H1 (cell line): ENCODE measurements at regions not wholly inside any gene's neighbourhood (a gene's known extent, or its start where the extent isn't known, plus 50 kb on each side); places are given as distances from the start of the nearest gene placed in this dataset.

Source experiments
- CTCF ChIA-PET: fragments of 300-600 bp; sonication (Branson Sonifier 250); formaldehyde crosslinking; loops from one replicate; lab custom pipeline; 2021; ENCODE audit not compliant: partially characterized antibody; lab: Charles Lee
- POLR2A ChIA-PET: fragments of 300-600 bp; sonication (Branson Sonifier 250); formaldehyde crosslinking; loops from one replicate; lab custom pipeline; 2021; ENCODE audit warnings: inconsistent platforms; ENCODE audit not compliant: partially characterized antibody; lab: Charles Lee
- DNase-seq, 2 experiments: peaks; one replicate each; pipeline versions ENCODE4 v3.0.0 to v3.0.0-alpha.2; 2010 to 2022; ENCODE audit warnings: low spot score in 2 of 2, low read depth in 1 of 2, mixed read lengths in 1 of 2
- FAIRE-seq: peaks from 2 replicates; lab custom pipeline; 2011; peaks lifted over from hg19 to GRCh38; lab: Jason Lieb, UNC
- H2AFZ ChIP-seq: 2 replicates; pipeline ENCODE4 v1.8.1; 2012; ENCODE audit warnings: low read length, inconsistent platforms
- H2AK5ac ChIP-seq: 2 replicates; pipeline ENCODE4 v1.6.1; 2013; ENCODE audit warnings: low read depth, low read length
- H2BK120ac ChIP-seq: replicated peaks from 2 replicates; pipeline ENCODE3; 2013; ENCODE audit warnings: low read depth, low read length, inconsistent platforms
- H2BK12ac ChIP-seq: 2 replicates; pipeline ENCODE4 v1.6.1; 2013; ENCODE audit warnings: low read depth, low read length
- H2BK15ac ChIP-seq: 2 replicates; pipeline ENCODE4 v1.6.1; 2013; ENCODE audit warnings: low read length
- H2BK20ac ChIP-seq: 2 replicates; pipeline ENCODE4 v1.6.1; 2013; ENCODE audit warnings: low read length
- H2BK5ac ChIP-seq: 2 replicates; pipeline ENCODE4 v1.6.1; 2013; ENCODE audit warnings: low read depth, low read length
- H3K14ac ChIP-seq: 2 replicates; pipeline ENCODE4 v1.6.1; 2013; ENCODE audit warnings: inconsistent platforms; ENCODE audit not compliant: insufficient read length
- H3K18ac ChIP-seq: 2 replicates; pipeline ENCODE4 v1.6.1; 2013; ENCODE audit warnings: low read length; ENCODE audit errors: extremely low read depth
- H3K23ac ChIP-seq: 2 replicates; pipeline ENCODE4 v1.6.1; 2013; ENCODE audit warnings: inconsistent platforms; ENCODE audit not compliant: insufficient read length
- H3K23me2 ChIP-seq: 2 replicates; pipeline ENCODE4 v1.6.1; 2013; ENCODE audit warnings: low read depth, low read length
- H3K27ac ChIP-seq: 2 replicates; pipeline ENCODE4 v1.6.1; 2011; ENCODE audit warnings: low read depth, low read length, inconsistent platforms
- H3K27me3 ChIP-seq, 4 experiments: replicated peaks in 1 of 4; 1 replicate in 1 of 4; 2 replicates in 3 of 4; pipeline versions ENCODE4 v1.6.1 to v1.8.1; 2011 to 2013; ENCODE audit warnings: low read length in 3 of 4, mild to moderate bottlenecking in 3 of 4, inconsistent platforms in 2 of 4, mixed read lengths in 2 of 4, moderate library complexity in 1 of 4; ENCODE audit not compliant: control insufficient read depth in 3 of 4, insufficient read depth in 3 of 4; ENCODE audit errors: extremely low read depth in 1 of 4
- H3K36me3 ChIP-seq, 4 experiments: 2 replicates each; pipeline versions ENCODE4 v1.6.1 to v1.8.1; 2011 to 2013; ENCODE audit warnings: mild to moderate bottlenecking in 4 of 4, low read length in 3 of 4, moderate library complexity in 2 of 4, control low read depth in 1 of 4, inconsistent platforms in 1 of 4; ENCODE audit not compliant: insufficient read depth in 4 of 4, control insufficient read depth in 2 of 4
- H3K4ac ChIP-seq: replicated peaks from 2 replicates; pipeline ENCODE3; 2013; ENCODE audit warnings: low read length, low read depth, mixed read lengths, inconsistent platforms; ENCODE audit not compliant: insufficient read length
- H3K4me1 ChIP-seq, 4 experiments: replicated peaks in 1 of 4; 1 replicate in 1 of 4; 2 replicates in 3 of 4; pipeline versions ENCODE4 v1.6.1 to v1.8.1; 2011 to 2013; ENCODE audit warnings: low read length in 3 of 4, inconsistent platforms in 2 of 4, mixed read lengths in 1 of 4; ENCODE audit not compliant: insufficient read depth in 4 of 4, control insufficient read depth in 3 of 4
- H3K4me2 ChIP-seq, 2 experiments: 2 replicates each; pipeline versions ENCODE4 v1.6.1 to v1.8.1; 2011 to 2013; ENCODE audit warnings: low read depth in 2 of 2, low read length in 2 of 2, control low read depth in 1 of 2, inconsistent platforms in 1 of 2, mild to moderate bottlenecking in 1 of 2; ENCODE audit not compliant: insufficient read depth in 1 of 2
- H3K4me3 ChIP-seq, 4 experiments: fragments of 200-600, 300-600 bp in 1 of 4; sonication (generic), shearing (Covaris generic), sonication (Bioruptor Twin) in 1 of 4; 2 replicates each; pipeline versions ENCODE4 v1.5.1 to v1.8.1; 2011 to 2016; ENCODE audit warnings: low read length in 4 of 4, low read depth in 3 of 4, control low read depth in 2 of 4, inconsistent platforms in 2 of 4, mild to moderate bottlenecking in 2 of 4, mixed read lengths in 1 of 4, moderate library complexity in 1 of 4; ENCODE audit not compliant: insufficient read depth in 2 of 4; ENCODE audit errors: extremely low read depth in 1 of 4
- H3K56ac ChIP-seq: replicated peaks from 2 replicates; pipeline ENCODE3; 2013; ENCODE audit warnings: low read depth, mild to moderate bottlenecking, mixed read lengths, low read length, inconsistent platforms; ENCODE audit not compliant: insufficient read length
- H3K79me1 ChIP-seq: 2 replicates; pipeline ENCODE4 v1.6.1; 2013; ENCODE audit warnings: low read depth, low read length, control low read depth
- H3K79me2 ChIP-seq, 2 experiments: 2 replicates each; pipeline versions ENCODE4 v1.6.1 to v1.8.1; 2012 to 2013; ENCODE audit warnings: low read length in 2 of 2, mild to moderate bottlenecking in 2 of 2, inconsistent platforms in 1 of 2; ENCODE audit not compliant: insufficient read depth in 2 of 2, control insufficient read depth in 1 of 2
- H3K9ac ChIP-seq, 4 experiments: replicated peaks in 1 of 4; 1 replicate in 1 of 4; 2 replicates in 3 of 4; pipeline versions ENCODE4 v1.6.1 to v1.8.1; 2011 to 2013; ENCODE audit warnings: low read depth in 3 of 4, low read length in 3 of 4, control low read depth in 2 of 4, mild to moderate bottlenecking in 2 of 4, moderate library complexity in 2 of 4, inconsistent platforms in 1 of 4; ENCODE audit errors: extremely low read depth in 1 of 4
- H3K9me3 ChIP-seq, 2 experiments: 2 replicates each; pipeline versions ENCODE4 v1.6.1 to v1.8.1; 2012 to 2013; ENCODE audit warnings: mild to moderate bottlenecking in 2 of 2, moderate library complexity in 2 of 2, control low read depth in 1 of 2, inconsistent platforms in 1 of 2, low read depth in 1 of 2, low read length in 1 of 2, mixed read lengths in 1 of 2; ENCODE audit not compliant: insufficient read depth in 2 of 2
- H4K20me1 ChIP-seq, 2 experiments: replicated peaks in 1 of 2; 2 replicates each; pipeline versions ENCODE3 to v1.8.1; 2011 to 2013; ENCODE audit warnings: inconsistent platforms in 2 of 2, low read length in 2 of 2, mild to moderate bottlenecking in 1 of 2; ENCODE audit not compliant: insufficient read depth in 2 of 2, control insufficient read depth in 1 of 2
- H4K5ac ChIP-seq: 2 replicates; pipeline ENCODE4 v1.6.1; 2013; ENCODE audit warnings: low read length, low read depth, mixed read lengths, inconsistent platforms; ENCODE audit not compliant: insufficient read length
- H4K8ac ChIP-seq: 2 replicates; pipeline ENCODE4 v1.8.0; 2013; ENCODE audit warnings: mild to moderate bottlenecking, moderate library complexity, low read length, inconsistent platforms; ENCODE audit not compliant: insufficient read depth; ENCODE audit errors: extremely low read depth
- H4K91ac ChIP-seq: replicated peaks from 2 replicates; pipeline ENCODE3; 2013; ENCODE audit warnings: low read length, mixed read lengths, inconsistent platforms; ENCODE audit not compliant: insufficient read length
- CBX8 ChIP-seq: fragments of 300-800, 300-1000 bp; sonication (generic); IDR thresholded peaks from 2 replicates; pipeline ENCODE4 v1.7.1; 2016; ENCODE audit warnings: low read depth, low read length, borderline replicate concordance
- CHD1 ChIP-seq: IDR thresholded peaks from 2 replicates; pipeline ENCODE4 v1.6.1; 2012; ENCODE audit warnings: low read depth, low read length, improper control_type of control experiment
- CREB1 ChIP-seq: IDR thresholded peaks from 2 replicates; pipeline ENCODE4 v1.6.1; 2012; ENCODE audit warnings: inconsistent platforms
- EP300 ChIP-seq, 2 experiments: IDR thresholded peaks; 1 replicate in 1 of 2; 2 replicates in 1 of 2; pipeline ENCODE4 v1.6.1; 2011 to 2012; ENCODE audit warnings: low read depth in 2 of 2, low read length in 2 of 2, mild to moderate bottlenecking in 2 of 2, borderline replicate concordance in 1 of 2, inconsistent platforms in 1 of 2, moderate library complexity in 1 of 2
- GABPA ChIP-seq: IDR thresholded peaks from 2 replicates; pipeline ENCODE4 v1.6.1; 2011; ENCODE audit warnings: mild to moderate bottlenecking, low read length, moderate library complexity, borderline replicate concordance; ENCODE audit not compliant: insufficient read depth
- HDAC2 ChIP-seq, 2 experiments: fragments of 300-600 bp in 1 of 2; sonication (generic) in 1 of 2; IDR thresholded peaks; 2 replicates each; pipeline ENCODE4 v1.6.1; 2011 to 2012; ENCODE audit warnings: low read depth in 2 of 2, low read length in 2 of 2, mild to moderate bottlenecking in 2 of 2, moderate library complexity in 2 of 2, borderline replicate concordance in 1 of 2, inconsistent platforms in 1 of 2
- POLR2A ChIP-seq, 2 experiments: IDR thresholded peaks; 1 replicate in 1 of 2; 2 replicates in 1 of 2; pipeline ENCODE4 v1.6.1; 2011; ENCODE audit warnings: low read depth in 2 of 2, low read length in 2 of 2, mild to moderate bottlenecking in 2 of 2; ENCODE audit errors: control extremely low read depth in 1 of 2
- POLR2AphosphoS5 ChIP-seq: IDR thresholded peaks from 2 replicates; pipeline ENCODE4 v1.6.1; 2011; ENCODE audit warnings: low read depth, low read length
- SRF ChIP-seq: IDR thresholded peaks from 2 replicates; pipeline ENCODE4 v1.6.1; 2011; ENCODE audit warnings: mild to moderate bottlenecking, low read depth, low read length, moderate library complexity
- SUZ12 ChIP-seq: fragments of 200-600 bp; sonication (generic); IDR thresholded peaks from 2 replicates; pipeline ENCODE4 v1.6.1; 2012; ENCODE audit warnings: mild to moderate bottlenecking, inconsistent platforms, low read length, moderate library complexity, mixed read lengths
- TAF7 ChIP-seq: optimal IDR thresholded peaks from 2 replicates; pipeline ENCODE3; 2011; ENCODE audit warnings: low read depth, mild to moderate bottlenecking, inconsistent platforms, low read length, moderate library complexity, borderline replicate concordance
- TEAD4 ChIP-seq: IDR thresholded peaks from 2 replicates; pipeline ENCODE4 v1.6.1; 2012; ENCODE audit warnings: low read depth, low read length, inconsistent platforms, mixed read lengths
- TF ChIP-seq, protein P1 (sequence below): IDR thresholded peaks from 2 replicates; pipeline ENCODE4 v1.6.1; 2011; ENCODE audit warnings: low read length, improper control_type of control experiment
- TF ChIP-seq, protein P2 (sequence below): IDR thresholded peaks from 2 replicates; pipeline ENCODE4 v1.6.1; 2011; ENCODE audit warnings: low read depth, mild to moderate bottlenecking, low read length; ENCODE audit not compliant: insufficient read depth

DNA sequence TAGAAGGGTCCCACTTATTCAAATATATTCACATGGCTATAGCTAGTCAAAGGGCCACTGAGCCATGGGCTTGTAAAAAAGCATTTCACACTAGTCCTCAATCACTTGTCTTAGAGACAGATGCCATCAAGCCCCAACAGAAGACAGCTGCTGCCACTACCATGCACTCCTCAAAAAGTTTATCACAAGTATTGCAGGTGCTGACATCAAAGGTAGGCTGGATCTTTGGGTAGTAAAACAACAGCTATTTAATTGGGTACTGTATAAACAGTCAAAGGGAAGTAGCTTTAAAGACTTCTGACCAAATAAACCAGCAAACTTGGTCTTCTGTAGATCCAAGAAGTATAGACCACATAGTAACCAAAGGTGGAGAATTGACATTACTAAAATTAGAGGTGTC lies 59.2 kb upstream of the FER start:
- no peak overlapping the region for H3K27ac ChIP-seq
- no peaks in the 10 kb centered on the region for H3K27me3 ChIP-seq
- no peak for FAIRE-seq
- TF ChIP-seq POLR2A (IDR thresholded peaks at IDR 0.05; ENCODE audit: control extremely low read depth in 1 of 2, low read depth in 2 of 2, low read length in 2 of 2) = no peak
- TF ChIP-seq, protein P1, sequence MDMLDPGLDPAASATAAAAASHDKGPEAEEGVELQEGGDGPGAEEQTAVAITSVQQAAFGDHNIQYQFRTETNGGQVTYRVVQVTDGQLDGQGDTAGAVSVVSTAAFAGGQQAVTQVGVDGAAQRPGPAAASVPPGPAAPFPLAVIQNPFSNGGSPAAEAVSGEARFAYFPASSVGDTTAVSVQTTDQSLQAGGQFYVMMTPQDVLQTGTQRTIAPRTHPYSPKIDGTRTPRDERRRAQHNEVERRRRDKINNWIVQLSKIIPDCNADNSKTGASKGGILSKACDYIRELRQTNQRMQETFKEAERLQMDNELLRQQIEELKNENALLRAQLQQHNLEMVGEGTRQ = no peak
- no peak for TF ChIP-seq SRF
- no peak for TF ChIP-seq CBX8
- no peak for TF ChIP-seq SUZ12
- TF ChIP-seq, protein P2, sequence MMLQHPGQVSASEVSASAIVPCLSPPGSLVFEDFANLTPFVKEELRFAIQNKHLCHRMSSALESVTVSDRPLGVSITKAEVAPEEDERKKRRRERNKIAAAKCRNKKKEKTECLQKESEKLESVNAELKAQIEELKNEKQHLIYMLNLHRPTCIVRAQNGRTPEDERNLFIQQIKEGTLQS = no peak
- no peak for TF ChIP-seq TEAD4
- TF ChIP-seq CHD1 = no peak
- TF ChIP-seq CREB1 = no peak
- TF ChIP-seq EP300 (IDR thresholded peaks at IDR 0.05; ENCODE audit: borderline replicate concordance in 1 of 2, low read depth in 2 of 2, low read length in 2 of 2) = no peak
- TF ChIP-seq GABPA = no peak
- TF ChIP-seq HDAC2 (IDR thresholded peaks at IDR 0.05; ENCODE audit: borderline replicate concordance in 1 of 2, low read depth in 2 of 2, low read length in 2 of 2) = no peak
- TF ChIP-seq POLR2AphosphoS5 = no peak
- no peak for TF ChIP-seq TAF7

More for the DNA sequence above, 59.2 kb upstream of the FER start:
- ChIA-PET CTCF (interaction anchor here (0.7 to 0.9 kb wide), 2 partner anchors 39 to 40 kb away, joined by 3 read pairs; no protein-coding TSS in a partner anchor), POLR2A (interaction anchor here (1.5 to 5.7 kb wide), 3 partner anchors 40 to 62 kb away, joined by 4 to 44 read pairs (median 21); partner anchors contain the start of gene FER)
- no peaks in the 10 kb centered on the region for H3K79me1 ChIP-seq
- no peak overlapping the region for H2BK5ac ChIP-seq
- H3K4me1 ChIP-seq = peaks cover 6 to 20% (median 13%) of the 10 kb centered on the region in 4 experiments
- no peak overlapping the region for H4K8ac ChIP-seq
- H3K9ac ChIP-seq = no peak overlapping the region
- no peak overlapping the region for H3K4ac ChIP-seq
- no peak overlapping the region for H3K18ac ChIP-seq
- no peak for DNase-seq
- no peaks in the 10 kb centered on the region; the same call in 1 of the 2 replicates for H3K23me2 ChIP-seq
- no peak overlapping the region for H4K91ac ChIP-seq
- H2BK12ac ChIP-seq = no peak overlapping the region
- H3K4me2 ChIP-seq = no peak overlapping the region
- no peaks in the 10 kb centered on the region for H4K20me1 ChIP-seq
- no peak overlapping the region for H3K14ac ChIP-seq
- H2AFZ ChIP-seq = no peak overlapping the region
- H3K23ac ChIP-seq = no peak overlapping the region
- no peak overlapping the region for H3K4me3 ChIP-seq
- H3K79me2 ChIP-seq = no peaks in the 10 kb centered on the region
- no peak overlapping the region for H2AK5ac ChIP-seq
- no peaks in the 10 kb centered on the region for H3K36me3 ChIP-seq
- no peak overlapping the region for H2BK120ac ChIP-seq
- H2BK15ac ChIP-seq = no peak overlapping the region
- H2BK20ac ChIP-seq = no peak overlapping the region
- no peaks in the 10 kb centered on the region for H3K9me3 ChIP-seq
- H3K56ac ChIP-seq = no peak overlapping the region
- no peak overlapping the region for H4K5ac ChIP-seq
